DND-41 (cell line): ENCODE measurements at regions not wholly inside any gene's neighbourhood (a gene's known extent, or its start where the extent isn't known, plus 50 kb on each side); places are given as distances from the start of the nearest gene placed in this dataset.

Experiments
- EZH2 ChIP-seq: IDR thresholded peaks from 3 replicates; pipeline ENCODE4 v1.6.1; 2012; ENCODE audit warnings: borderline replicate concordance, low read depth, mild to moderate bottlenecking, moderate library complexity, low read length, inconsistent platforms; ENCODE audit not compliant: severe bottlenecking
- TF ChIP-seq, protein P1 (sequence below): IDR thresholded peaks from 2 replicates; pipeline ENCODE4 v1.5.1; 2012; ENCODE audit warnings: borderline replicate concordance, low read length, moderate library complexity, mild to moderate bottlenecking; ENCODE audit not compliant: poor library complexity, severe bottlenecking; ENCODE audit errors: extremely low read depth

DNA sequence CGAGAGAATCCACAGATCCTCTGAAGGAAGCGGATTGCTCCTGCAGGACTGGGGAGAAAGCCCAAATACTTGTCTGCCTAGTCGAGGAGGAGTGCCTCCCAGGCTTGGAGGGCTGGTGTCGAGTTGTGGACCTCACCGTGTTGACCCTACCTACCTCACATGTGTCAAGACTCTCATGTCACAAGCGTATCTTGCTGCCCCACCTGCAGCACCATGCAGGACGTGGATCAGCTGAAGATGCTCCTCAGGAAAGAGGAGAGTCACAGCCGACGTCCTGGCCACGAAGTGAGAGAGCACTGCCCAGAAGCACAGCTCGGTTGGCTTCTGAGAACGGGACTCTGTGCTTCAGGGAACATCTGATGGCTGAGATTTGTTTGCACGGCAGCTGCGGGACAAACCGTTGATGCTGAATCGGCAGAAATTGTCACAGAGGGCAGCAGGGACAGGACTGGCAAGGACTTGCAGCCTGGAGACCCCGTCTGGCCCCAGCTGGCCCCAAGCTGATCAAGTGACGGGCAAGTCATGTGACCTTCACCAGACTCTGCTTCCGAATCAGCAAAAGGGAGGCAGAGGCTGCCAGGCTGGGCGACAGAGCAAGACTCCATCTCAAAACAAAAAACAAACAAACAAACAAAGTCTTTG lies 119.1 kb upstream of the ITGA1 start:
- TF ChIP-seq, protein P1, sequence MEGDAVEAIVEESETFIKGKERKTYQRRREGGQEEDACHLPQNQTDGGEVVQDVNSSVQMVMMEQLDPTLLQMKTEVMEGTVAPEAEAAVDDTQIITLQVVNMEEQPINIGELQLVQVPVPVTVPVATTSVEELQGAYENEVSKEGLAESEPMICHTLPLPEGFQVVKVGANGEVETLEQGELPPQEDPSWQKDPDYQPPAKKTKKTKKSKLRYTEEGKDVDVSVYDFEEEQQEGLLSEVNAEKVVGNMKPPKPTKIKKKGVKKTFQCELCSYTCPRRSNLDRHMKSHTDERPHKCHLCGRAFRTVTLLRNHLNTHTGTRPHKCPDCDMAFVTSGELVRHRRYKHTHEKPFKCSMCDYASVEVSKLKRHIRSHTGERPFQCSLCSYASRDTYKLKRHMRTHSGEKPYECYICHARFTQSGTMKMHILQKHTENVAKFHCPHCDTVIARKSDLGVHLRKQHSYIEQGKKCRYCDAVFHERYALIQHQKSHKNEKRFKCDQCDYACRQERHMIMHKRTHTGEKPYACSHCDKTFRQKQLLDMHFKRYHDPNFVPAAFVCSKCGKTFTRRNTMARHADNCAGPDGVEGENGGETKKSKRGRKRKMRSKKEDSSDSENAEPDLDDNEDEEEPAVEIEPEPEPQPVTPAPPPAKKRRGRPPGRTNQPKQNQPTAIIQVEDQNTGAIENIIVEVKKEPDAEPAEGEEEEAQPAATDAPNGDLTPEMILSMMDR = no peak
- no peak for TF ChIP-seq EZH2
